Activated T-helper 9 cell treated with anti-CD3 and anti-CD28 coated beads, Interleukin-2, amount 50 U/mL, for 16 hours (primary cell): ENCODE measurements at regions not wholly inside any gene's neighbourhood (a gene's known extent, or its start where the extent isn't known, plus 50 kb on each side); places are given as distances from the start of the nearest gene placed in this dataset.
A peak's percentile ranks its signal among the peaks of the same experiment; 100 is the strongest.

Source experiments
- DNase-seq: peaks from one replicate; pipeline ENCODE4 v3.0.0-alpha.2; 2020; ENCODE audit warnings: low read depth

GRCh38 chr5:146940295-146940694 lies 61.7 kb upstream of the PPP2R2B start:
- DNase-seq, result no peak

GRCh38 chr5:146944019-146944418 lies 65.5 kb upstream of the PPP2R2B start:
- DNase-seq, result no peak

GRCh38 chr5:146944764-146945616 lies 66.4 kb upstream of the PPP2R2B start:
- DNase-seq, result no peak

- DNase-seq, result no peak
These were observed 67.1 kb upstream of the PPP2R2B start for GRCh38 chr5:146945617-146946084.

GRCh38 chr5:146947181-146947941 lies 68.8 kb upstream of the PPP2R2B start:
- no peak for DNase-seq

- DNase-seq, result no peak
These were observed 70.1 kb upstream of the PPP2R2B start for GRCh38 chr5:146948666-146949065.

DNA sequence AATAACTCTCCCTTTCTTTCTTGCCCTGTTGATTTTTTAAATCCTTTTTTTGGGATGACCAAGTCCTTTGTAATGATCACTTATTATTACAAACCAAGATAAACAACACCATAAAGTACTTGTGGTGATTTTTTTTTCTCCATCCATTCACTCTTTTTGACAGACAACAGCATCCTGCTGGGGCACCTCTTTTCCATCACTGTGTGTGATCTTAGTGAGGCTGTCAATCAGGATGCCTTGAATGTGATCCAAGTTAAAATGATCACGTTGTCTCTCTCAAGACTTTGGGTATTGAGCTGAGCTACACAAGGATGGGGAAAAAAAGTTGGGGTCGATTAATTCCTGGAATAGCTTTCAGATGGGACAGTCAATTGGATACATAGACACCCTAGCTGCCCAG lies 73.6 kb upstream of the PPP2R2B start:
- no peak for DNase-seq

DNA sequence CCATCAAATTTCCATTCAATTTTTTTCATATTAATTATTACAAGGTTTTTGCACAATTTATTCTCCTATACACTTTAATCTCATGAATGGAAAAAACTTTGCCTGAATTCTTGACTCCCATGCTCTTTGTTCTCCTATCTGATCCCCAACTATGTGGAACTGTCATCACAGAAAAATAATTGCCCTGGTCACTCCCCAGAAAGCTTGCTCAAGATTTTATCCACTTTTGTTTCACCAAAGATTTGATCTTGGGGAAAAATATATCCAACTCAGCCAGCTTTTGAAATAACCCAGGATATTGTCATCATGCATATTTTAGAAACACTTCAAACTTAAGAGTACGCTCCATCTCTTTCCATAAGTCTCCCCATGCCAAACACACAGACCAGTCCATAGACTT lies 77.7 kb upstream of the PPP2R2B start:
- no peak for DNase-seq

DNA sequence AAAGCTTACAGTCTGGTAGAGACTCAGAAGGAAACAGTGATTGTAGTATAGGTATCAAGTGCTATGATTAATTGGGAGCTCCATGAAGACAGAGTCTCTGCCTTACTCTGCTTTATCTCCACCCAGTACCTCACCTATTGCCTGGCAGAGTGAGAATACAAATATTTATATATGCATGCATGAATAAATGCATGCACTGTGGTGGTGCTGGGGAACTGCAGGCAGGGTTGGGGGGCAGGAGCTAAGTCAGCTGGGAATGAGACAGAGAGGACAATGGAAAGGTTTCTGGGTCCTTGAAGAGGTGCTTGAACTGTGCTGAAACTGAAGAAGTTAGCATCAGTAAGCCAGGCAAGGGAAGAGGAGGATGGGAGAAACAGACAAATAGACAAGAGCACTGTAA lies 80.8 kb upstream of the PPP2R2B start:
- DNase-seq, result no peak

GRCh38 chr5:146962801-146963355 lies 84.3 kb upstream of the PPP2R2B start:
- no peak for DNase-seq

DNA sequence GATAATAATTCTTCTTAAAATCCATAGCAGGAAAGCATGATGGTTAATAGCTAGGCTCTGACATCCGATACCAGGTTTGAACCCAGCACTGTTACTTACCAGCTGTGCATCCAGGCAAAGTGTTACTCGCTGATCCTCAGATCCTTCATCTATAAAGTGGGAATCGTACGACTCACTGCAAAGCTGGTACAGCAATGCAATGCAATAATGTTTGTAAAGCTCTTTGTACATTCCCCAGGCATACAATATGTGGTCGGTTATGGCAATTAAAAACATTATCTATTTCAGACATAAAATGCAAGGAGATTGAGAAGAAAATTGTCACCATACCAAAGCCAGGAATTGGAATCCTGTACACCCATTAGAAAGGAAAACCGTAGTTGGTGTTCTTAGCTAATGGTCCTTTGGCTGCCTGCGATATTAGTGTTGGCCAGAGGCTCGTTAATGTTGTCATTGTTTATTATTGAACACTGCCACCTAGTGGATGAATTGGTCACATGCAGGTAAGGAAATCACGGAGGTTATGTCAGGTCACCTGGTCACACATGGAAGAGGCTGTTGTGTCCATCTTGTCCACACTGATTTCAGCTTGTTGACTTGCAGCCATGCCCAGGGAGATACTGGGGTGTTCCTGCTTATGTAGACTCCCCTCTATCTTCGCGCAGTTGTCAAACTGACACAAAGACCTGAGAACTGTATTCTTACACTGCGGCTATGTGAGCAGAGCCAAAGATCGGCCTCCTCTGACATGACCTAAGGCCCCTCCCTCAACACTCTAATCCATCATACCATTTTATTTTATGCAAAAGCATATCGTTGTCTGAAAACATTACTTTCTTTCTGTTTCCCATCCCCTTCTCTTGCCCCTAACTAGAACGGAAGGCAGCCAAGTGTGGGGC lies 87.5 kb upstream of the PPP2R2B start:
- DNase-seq, result peak; percentile 3

- DNase-seq, result no peak
These were observed 89.1 kb upstream of the PPP2R2B start for GRCh38 chr5:146967646-146968045.

DNA sequence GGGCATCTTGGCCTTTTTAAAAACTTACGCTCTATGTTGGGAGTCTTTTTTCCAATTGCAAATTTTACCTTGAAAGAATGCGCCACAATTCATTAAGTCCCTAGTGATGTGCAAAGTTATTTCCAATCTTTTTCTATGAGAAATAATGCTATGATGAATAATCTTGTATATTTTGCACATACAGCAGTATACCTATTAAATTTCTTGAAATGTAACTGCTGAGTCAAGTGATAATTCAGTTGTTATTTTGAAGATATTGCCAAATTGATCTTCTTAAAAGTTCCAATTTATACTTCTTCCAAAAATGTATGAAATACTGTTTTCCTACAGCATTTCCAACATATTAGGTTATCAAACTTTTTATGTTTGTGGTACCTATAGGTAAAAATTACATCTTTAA lies 92.8 kb upstream of the PPP2R2B start:
- DNase-seq, result no peak

- no peak for DNase-seq
These were observed 107.9 kb upstream of the PPP2R2B start for GRCh38 chr5:146986469-146986868.

GRCh38 chr5:146993876-146994530 lies 115.4 kb upstream of the PPP2R2B start:
- no peak for DNase-seq

DNA sequence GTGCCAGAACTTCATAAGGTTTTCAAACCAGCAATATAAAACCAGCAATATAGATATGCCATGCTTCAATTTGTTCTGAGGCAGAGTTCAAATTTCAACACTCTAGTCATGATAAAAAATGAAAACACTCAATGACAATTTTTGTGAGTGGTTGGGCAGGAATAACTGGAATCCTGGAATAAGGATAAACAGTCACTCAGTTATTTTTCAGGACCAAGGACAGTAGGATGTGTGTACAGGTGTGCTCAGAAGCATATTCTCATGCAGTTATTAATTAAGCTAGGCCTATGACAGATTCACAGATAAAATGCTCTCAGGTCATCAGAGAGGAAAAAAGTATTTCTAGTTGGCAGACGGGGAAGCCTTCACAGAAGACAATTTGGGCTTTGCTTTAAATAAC lies 117.3 kb upstream of the PPP2R2B start:
- no peak for DNase-seq

- DNase-seq, result no peak
These were observed 136.8 kb upstream of the PPP2R2B start for GRCh38 chr5:147015405-147015804.

DNA sequence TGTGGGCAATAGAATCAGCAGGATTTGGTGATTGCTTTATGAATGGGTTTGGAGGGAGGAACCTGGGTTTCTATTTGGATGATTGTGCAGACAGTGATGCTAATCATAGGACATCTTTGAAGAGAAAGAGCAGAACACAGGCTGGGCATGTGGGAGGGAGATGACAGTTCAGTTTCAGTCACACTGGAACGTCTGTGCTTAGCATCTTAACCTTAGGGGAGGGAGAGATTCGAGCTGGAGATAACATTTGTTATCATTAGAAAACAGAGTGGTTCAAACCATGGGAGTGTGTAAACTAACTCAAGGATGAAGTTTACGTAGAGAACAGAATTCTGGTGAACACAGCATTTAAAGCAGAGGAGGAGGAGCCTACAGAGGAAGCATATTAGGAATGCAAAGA lies 138.6 kb upstream of the PPP2R2B start:
- DNase-seq, result no peak

DNA sequence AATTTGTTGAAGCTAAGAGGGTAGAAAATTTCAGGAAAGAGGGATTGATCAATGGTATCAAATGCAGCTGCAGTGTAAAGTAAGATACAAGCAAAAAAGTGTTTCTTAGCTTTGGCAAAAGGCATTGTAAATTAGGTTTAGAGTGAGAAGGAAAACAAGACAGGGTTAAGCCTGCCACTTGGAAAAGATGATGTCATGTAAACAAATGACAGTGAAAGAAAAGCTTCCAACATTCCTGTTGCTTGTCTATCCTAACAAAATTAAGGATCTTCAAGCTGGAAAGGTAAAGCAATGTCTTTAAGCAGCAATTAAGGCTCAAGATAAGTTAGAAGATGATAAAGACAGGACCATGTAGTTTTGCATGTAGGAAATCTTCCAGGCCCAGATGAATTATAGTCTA lies 139.1 kb upstream of the PPP2R2B start:
- no peak for DNase-seq

DNA sequence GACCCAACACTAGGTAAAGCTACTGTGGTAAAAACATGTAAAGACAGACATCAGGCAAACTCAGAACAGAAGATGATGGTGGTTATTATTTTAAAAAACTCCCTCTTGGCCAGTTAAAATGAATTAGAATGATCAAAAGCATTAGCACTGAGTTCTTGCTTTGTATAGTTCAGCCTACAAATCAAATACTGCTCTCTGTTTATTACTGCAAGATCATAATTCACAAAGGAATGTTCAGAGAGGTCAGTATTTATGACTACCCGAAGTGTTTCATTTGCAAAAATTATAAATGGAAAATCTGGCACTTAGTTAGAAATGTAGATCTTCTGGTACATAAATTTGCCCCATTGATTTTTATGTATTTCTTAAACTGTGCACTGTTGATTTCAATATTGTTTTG lies 140.3 kb upstream of the PPP2R2B start:
- DNase-seq, result no peak

GRCh38 chr5:147036691-147037245 lies 158.2 kb upstream of the PPP2R2B start:
- no peak for DNase-seq
